ENCODE measurements at regions not wholly inside any gene's neighbourhood (a gene's known extent, or its start where the extent isn't known, plus 50 kb on each side); places are given as distances from the start of the nearest gene placed in this dataset.
"Not testable (repeated sequence)": the region's sequence is repeated elsewhere in the genome, so short reads cannot be mapped to it uniquely, and the experiment has no call there.

DNA sequence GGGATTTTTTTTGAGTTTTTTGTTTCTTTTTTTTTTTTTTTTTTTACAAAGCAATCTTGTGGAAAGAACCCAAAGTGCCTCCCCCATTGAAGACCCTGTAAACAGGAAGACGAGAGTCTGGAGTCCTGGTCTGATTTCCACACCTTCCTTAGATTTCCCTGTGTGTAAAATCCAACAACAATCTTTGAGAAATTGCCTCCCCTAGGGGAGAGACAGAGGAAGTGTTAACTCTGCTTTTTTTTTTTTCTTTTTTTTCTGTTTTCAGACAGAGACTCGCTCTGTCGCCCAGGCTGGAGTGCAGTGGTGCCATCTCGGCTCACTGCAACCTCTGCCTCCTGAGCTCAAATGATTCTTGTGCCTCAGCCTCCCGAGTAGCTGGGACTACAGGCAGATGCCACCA, 82.0 kb upstream of the CLEC6A start:
- 27 to 30% methylated on average over 5 of the region's 5 CpGs for WGBS, 2 donors
- intact Hi-C loops (cut with DNase I; ENCODE audit: low total_unique reads); DNase-seq (ENCODE audit: low spot score in 2 of 2); H3K4me3 ChIP-seq (ENCODE audit: low read depth, poor library complexity, severe bottlenecking): not testable (repeated sequence)

DNA sequence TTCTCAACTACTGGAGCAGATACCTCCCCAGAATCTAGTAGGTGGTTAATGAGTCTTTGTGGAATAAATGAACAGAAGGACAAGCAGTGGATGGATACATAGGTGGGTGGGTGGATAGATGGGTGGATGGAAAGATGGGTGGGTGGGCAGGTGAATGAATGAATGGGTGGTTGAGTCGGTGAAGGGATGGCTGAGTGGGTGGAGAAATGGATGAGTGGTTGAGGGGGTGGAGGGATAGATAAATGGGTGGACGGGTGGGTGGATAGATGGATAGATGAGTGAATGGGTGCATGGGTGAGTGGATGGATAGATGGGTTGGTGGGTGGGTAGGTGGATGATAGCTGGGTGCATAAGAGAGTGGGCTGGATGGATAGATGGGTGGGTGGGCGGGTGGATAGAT, 80.6 kb upstream of the CLEC6A start:
- H3K4me3 ChIP-seq (ENCODE audit: low read depth, poor library complexity, severe bottlenecking); DNase-seq (ENCODE audit: low spot score in 2 of 2); intact Hi-C loops (cut with DNase I; ENCODE audit: low total_unique reads): not testable (repeated sequence)
- 83 to 93% methylated on average over 2 of the region's 3 CpGs for WGBS, 2 donors

DNA sequence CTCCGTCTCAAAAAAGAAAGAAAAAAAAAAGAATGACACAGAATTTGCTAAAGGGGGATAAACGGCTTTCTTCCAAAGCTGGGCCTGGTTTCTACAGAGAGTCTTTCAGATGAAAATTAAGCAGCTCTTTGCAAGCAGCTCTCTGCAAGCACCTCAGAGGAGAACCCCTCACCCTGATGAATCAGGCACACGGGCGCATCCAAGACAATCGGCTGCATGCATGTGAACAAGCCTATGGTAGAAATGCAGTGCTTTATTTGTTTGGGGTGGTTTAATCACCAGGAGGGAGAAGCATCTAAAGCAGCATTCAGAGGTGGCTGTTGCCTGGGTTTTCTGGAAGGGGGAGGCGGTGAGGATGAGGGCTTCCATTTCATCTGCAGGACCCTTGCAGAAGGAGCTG, 78.0 kb upstream of the CLEC6A start:
- WGBS, 2 donors, result 80 to 81% methylated on average over 6 of the region's 6 CpGs

DNA sequence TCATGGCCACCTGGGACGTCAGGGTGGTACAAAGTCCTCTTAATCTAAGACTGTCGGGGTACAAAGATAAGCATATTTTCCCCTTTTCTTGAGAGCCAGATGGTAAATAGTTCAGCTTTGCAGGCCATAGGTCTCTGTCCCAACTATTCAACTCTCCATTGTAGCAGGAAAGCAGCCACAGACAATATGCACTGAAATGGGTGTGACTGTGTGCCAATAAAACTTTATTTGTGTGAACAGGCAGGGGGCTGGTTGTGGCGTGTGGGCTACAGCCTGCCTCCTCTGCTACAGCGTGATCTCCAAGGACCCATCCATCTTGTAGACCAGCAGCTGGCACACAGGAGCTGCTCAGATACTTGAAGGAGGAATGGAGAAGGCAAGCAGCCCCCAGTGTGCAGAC, 73.2 kb upstream of the CLEC6A start:
- intact Hi-C loops (cut with DNase I; ENCODE audit: low total_unique reads); DNase-seq (ENCODE audit: low spot score in 2 of 2); H3K4me3 ChIP-seq (ENCODE audit: low read depth, poor library complexity, severe bottlenecking): not testable (repeated sequence)
- WGBS, 2 donors, result 95 to 96% methylated on average over 4 of the region's 4 CpGs

More for the DNA sequence above, 78.0 kb upstream of the CLEC6A start:
- H3K4me3 ChIP-seq (ENCODE audit: low read depth, poor library complexity, severe bottlenecking); DNase-seq (ENCODE audit: low spot score in 2 of 2); intact Hi-C loops (cut with DNase I; ENCODE audit: low total_unique reads): not testable (repeated sequence)

DNA sequence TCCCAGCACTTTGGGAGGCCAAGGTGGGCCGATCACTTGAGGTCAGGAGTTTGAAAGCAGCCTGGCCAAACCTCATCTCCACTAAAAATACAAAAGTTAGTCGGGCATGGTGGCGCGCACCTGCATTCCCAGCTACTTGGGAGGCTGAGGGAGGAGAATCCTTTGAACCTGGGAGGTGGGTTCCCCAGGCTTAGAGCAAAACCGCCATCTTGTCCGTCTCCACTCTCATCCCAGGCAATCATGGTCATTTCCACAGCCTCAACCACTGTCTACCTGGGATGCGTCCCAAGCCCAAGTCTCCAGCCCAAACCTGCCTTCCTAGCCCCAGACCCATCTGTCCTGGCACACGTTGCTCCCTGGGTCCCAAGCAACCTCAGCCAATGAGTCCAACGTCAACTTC, 71.1 kb upstream of the CLEC6A start:
- intact Hi-C loops (cut with DNase I; ENCODE audit: low total_unique reads); H3K4me3 ChIP-seq (ENCODE audit: low read depth, poor library complexity, severe bottlenecking): not testable (repeated sequence)
- WGBS, 2 donors, result 90 to 92% methylated on average over 9 of the region's 9 CpGs
- DNase-seq (ENCODE audit: low spot score in 2 of 2), result peak in 1 of 2 donors; percentile 70

DNA sequence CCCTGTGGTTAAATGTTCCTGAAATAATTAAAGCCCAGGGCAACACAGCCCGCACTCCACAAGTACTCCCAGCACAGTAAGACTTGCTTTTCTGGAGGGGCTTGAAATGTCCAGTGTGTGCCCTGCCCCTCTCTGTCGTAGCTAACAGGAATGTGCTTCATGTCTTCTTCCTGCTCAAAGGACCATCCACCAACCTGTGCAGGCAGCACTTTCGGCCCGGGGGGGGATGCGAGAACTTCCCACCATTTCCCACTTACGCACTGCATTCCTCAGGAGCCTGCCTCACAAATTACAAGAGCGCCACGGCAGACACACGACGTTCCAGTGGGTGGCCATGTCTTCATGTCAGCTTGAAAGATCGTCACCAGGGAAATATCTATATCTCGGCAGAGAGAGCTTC, 70.3 kb upstream of the CLEC6A start:
- 64 to 75% methylated on average over 12 of the region's 12 CpGs for WGBS, 2 donors
- DNase-seq (ENCODE audit: low spot score in 2 of 2), result peak in 1 of 2 donors; percentile 66
- H3K4me3 ChIP-seq (ENCODE audit: low read depth, poor library complexity, severe bottlenecking); intact Hi-C loops (cut with DNase I; ENCODE audit: low total_unique reads): not testable (repeated sequence)

DNA sequence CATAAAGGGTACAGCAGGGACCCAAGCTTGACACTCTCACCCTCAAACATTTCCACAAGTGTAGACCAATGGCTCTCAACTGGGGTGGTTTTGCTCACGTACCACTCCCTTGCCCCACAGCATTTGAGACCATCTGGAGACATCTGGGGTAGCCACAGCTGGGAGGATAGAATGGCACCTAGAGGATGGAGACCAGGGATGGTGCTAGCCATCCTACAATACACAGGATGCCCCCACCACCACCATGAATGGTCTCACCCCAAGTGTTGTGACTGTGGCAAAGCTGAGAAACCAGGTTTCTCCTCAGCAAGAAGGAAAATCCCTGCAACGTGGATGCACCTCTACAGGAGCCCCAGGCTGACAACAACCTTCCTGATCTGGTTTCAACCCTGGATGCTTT, 69.1 kb upstream of the CLEC6A start:
- H3K4me3 ChIP-seq (ENCODE audit: low read depth, poor library complexity, severe bottlenecking); DNase-seq (ENCODE audit: low spot score in 2 of 2); intact Hi-C loops (cut with DNase I; ENCODE audit: low total_unique reads): not testable (repeated sequence)
- 66 to 80% methylated on average over 2 of the region's 2 CpGs for WGBS, 2 donors

DNA sequence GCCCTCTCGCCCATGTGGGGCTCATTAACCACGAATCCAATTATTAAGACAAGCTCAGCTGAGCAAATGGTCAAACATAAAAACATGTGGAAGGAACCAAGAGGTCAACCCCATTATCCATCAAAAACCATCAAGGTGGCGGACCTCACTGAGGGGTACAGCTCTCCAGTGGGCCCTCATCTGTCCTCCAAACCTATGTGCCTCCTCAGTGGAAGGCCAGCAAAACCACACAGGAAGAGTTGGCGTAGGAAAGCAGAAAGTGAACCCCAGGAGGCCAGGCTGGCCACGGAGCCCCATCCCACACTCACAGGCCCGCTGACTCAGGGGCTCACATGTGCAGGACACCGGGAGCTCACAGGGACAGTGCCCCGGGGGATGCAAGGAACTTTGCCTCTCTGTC, 66.5 kb upstream of the CLEC6A start:
- 61 to 69% methylated on average over 8 of the region's 8 CpGs for WGBS, 2 donors
- DNase-seq (ENCODE audit: low spot score in 2 of 2), result peak in 1 of 2 donors; percentile 70
- intact Hi-C loops (cut with DNase I; ENCODE audit: low total_unique reads); H3K4me3 ChIP-seq (ENCODE audit: low read depth, poor library complexity, severe bottlenecking): not testable (repeated sequence)

DNA sequence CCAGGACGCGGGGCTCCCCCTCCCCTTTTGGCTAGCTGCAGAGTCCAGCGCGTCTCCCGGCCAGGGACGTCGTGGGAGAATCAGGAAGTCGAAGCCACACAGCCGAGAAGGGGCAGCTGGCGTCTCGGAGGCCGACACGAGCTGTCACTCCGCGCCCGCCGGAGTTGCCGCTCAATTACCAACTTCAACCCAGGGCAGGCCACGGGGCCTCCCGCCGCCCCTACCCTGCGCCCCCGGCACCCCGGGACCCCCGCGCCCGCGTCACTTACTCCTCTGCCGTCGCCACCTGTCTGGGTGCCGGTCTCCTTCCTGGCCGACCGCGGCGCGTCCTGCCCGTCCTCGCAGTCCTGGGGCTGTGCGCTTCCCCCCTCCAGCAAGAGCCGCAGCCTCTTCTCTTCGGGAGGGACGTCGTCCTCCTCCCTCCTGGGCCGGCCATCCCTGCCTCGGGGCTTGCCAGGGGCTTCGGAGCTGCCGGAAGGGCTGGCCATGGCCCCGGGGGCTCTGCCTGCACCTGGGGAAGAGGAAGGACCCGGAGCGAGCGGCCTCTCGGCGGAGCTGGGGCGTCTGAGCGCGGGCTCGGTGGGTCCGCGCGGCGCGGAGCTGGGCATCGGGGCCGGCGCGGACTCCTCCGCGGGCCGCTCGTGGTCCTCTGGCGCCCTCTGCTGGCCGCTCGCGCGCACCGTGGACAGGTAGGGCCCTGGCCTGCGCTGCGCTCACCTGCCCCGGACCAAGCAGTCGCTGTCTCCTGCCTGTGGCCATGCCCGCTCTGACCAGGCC, 65.6 kb upstream of the CLEC6A start:
- WGBS, 2 donors, result 1 to 3% methylated on average over 21 to 42 of the region's 81 CpGs
- intact Hi-C loops (cut with DNase I; ENCODE audit: low total_unique reads), result not testable (repeated sequence)
- peak; percentile 50 to 93 for DNase-seq (ENCODE audit: low spot score in 2 of 2)
- peak overlapping the region; percentile 38 for H3K4me3 ChIP-seq (ENCODE audit: low read depth, poor library complexity, severe bottlenecking)

DNA sequence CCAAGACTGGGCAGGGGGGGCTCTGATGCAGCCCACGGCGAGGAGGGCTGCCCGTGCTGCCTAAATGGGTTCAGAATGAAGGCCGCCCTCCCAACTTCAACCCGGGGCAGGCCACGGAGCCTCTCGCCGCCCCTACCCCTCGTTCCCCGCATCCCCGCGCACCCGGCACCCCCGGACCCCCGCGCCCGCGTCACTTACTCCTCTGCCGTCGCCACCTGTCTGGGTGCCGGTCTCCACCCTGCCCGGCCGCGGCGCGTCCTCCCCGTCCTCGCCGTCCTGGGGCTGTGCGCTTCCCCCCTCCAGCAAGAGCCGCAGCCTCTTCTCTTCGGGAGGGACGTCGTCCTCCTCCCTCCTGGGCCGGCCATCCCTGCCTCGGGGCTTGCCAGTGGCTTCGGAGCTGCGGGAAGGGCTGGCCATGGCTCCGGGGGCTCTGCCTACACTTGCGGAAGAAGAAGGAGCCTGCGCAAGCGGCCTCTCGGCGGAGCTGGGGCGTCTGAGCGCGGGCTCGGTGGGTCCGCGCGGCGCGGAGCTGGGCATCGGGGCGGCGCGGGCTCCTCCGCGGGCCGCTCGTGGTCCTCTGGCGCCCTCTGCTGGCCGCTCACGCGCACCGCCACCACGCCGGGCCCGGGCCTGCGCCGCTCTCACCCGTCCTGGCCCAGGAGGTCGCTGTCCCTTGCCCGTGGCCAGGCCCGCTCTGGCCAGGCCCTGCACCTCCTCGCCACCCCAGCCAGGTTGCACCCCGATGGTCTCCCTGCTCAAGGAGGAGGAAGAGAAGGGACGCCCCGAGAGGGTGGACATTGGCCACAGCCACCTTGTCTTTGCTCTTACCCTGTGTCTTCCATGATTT, 59.3 kb upstream of the CLEC6A start:
- intact Hi-C loops (cut with DNase I; ENCODE audit: low total_unique reads), result not testable (repeated sequence)
- peak in 1 of 2 donors; percentile 89 for DNase-seq (ENCODE audit: low spot score in 2 of 2)

DNA sequence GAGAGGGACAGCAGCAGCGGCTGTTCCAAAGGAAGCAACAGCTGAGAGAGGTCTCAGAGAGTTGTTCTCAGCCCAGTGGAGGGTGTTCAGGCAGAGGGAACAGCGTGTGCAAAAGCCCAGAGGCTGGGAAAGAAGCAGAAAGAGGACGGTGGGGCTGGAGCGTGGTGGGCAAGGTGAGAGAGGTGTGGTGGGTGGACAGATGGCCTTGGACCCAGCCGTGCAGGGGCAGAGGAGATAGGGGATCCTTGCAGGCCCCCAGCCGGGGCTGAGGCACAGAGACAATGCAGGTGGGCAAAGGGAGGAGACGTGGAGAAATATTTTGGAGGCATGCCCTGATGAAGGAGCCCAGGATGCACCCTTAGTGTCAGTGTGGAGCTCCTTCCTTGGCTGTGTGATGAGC, 58.4 kb upstream of the CLEC6A start:
- WGBS, 2 donors, result 47 to 57% methylated on average over 7 of the region's 7 CpGs
- H3K4me3 ChIP-seq (ENCODE audit: low read depth, poor library complexity, severe bottlenecking); intact Hi-C loops (cut with DNase I; ENCODE audit: low total_unique reads); DNase-seq (ENCODE audit: low spot score in 2 of 2): not testable (repeated sequence)

More for the DNA sequence above, 59.3 kb upstream of the CLEC6A start:
- not testable (repeated sequence) for H3K4me3 ChIP-seq (ENCODE audit: low read depth, poor library complexity, severe bottlenecking)
- 5 to 6% methylated on average over 14 to 21 of the region's 79 CpGs for WGBS, 2 donors

DNA sequence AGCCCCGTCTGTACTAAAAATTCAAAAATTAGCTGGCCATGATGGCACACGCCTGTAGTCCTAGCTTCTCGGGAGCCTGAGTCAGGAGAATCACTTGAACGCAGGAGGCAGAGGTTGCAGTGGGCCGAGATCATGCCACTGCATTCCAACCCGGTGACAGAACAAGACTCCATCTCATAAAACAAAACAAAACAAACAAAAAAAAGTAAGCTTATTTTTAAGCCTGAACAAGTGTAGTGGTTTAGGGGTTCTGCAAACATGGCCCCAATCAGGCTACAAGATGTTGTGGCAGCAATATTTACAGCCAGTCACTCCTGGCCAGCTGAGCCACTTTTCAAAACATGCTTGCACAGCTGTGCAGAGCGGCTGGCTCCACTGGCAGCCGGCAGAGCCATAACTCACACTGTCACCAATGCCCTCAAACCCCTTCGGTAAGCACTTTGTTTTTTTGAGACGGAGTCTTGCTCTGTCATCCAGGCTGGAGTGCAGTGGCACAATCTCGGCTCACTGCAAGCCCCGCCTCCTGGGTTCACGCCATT, 56.2 kb upstream of the CLEC6A start:
- H3K4me3 ChIP-seq (ENCODE audit: low read depth, poor library complexity, severe bottlenecking); intact Hi-C loops (cut with DNase I; ENCODE audit: low total_unique reads): not testable (repeated sequence)
- DNase-seq (ENCODE audit: low spot score in 2 of 2), result peak in 1 of 2 donors; percentile 18
- 51 to 52% methylated on average over 13 of the region's 13 CpGs for WGBS, 2 donors

DNA sequence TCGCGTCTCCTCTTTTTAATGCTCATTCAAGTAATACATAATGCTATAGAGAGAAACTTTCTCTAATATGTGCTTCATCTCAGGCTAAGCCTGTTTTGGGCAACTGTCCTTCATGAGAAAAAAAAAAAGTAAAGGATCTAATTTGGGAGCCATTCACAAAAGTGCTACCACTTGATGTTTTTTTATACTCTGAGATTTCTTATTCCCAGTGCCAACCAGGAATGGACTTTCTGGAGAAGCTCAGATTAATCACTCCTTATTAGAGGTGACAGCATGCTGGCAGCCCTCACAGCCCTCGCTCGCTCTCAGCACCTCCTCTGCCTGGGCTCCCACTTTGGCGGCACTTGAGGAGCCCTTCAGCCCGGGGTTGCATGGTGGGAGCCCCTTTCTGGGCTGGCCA, 51.9 kb upstream of the CLEC6A start:
- DNase-seq (ENCODE audit: low spot score in 2 of 2); intact Hi-C loops (cut with DNase I; ENCODE audit: low total_unique reads); H3K4me3 ChIP-seq (ENCODE audit: low read depth, poor library complexity, severe bottlenecking): not testable (repeated sequence)
- 78 to 89% methylated on average over 6 of the region's 6 CpGs for WGBS, 2 donors

DNA sequence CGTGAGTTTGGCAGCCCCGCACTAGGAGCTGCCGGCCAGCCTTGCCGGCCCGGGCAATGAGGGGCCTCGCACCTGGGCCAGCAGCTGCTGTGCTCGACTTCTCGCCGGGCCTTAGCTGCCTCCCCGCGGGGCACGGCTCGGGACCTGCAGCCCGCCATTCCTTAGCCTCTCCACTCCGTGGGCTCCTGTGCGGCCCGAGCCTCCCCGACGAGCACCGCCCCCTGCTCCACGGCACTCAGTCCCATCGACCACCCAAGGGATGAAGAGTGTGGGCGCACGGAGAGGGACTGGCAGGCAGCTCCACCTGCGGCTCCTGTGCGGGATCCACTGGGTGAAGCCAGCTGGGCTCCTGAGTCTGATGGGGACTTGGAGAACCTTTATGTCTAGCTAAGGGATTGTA, 51.4 kb upstream of the CLEC6A start:
- intact Hi-C loops (cut with DNase I; ENCODE audit: low total_unique reads); H3K4me3 ChIP-seq (ENCODE audit: low read depth, poor library complexity, severe bottlenecking): not testable (repeated sequence)
- WGBS, 2 donors, result 95 to 97% methylated on average over 20 to 25 of the region's 26 CpGs
- peak in 1 of 2 donors; percentile 53 for DNase-seq (ENCODE audit: low spot score in 2 of 2)

Data from lower leg skin (tissue), 3 donors.